SK-N-MC (cell line): ENCODE measurements at regions not wholly inside any gene's neighbourhood (a gene's known extent, or its start where the extent isn't known, plus 50 kb on each side); places are given as distances from the start of the nearest gene placed in this dataset.

Experiments
- EZH2 ChIP-seq: fragments of 200-600 bp; sonication (generic); IDR thresholded peaks from one replicate; pipeline ENCODE4 v1.6.1; 2017; ENCODE audit warnings: antibody characterized with exemption
- POLR2AphosphoS5 ChIP-seq: IDR thresholded peaks from 2 replicates; pipeline ENCODE4 v1.6.1; 2012; ENCODE audit warnings: mild to moderate bottlenecking, low read depth, low read length, borderline replicate concordance

GRCh38 chr1:195618287-195618686, 990.0 kb downstream of the KCNT2 start:
- no peak for TF ChIP-seq EZH2
- TF ChIP-seq POLR2AphosphoS5, result no peak
